C4-2B (cell line): ENCODE measurements at regions not wholly inside any gene's neighbourhood (a gene's known extent, or its start where the extent isn't known, plus 50 kb on each side); places are given as distances from the start of the nearest gene placed in this dataset.

Experiments used
- H3K27ac ChIP-seq: fragments of 450-650 bp; 2 replicates; pipeline ENCODE4 v1.5.1; 2017
- ZFX ChIP-seq: fragments of 450-650 bp; IDR thresholded peaks from 2 replicates; pipeline ENCODE4 v1.6.1; 2017
- TF ChIP-seq, protein P1 (sequence below): fragments of 450-650 bp; conservative IDR thresholded peaks from 2 replicates; pipeline ENCODE4 v1.5.1; 2017; ENCODE audit warnings: mild to moderate bottlenecking

DNA sequence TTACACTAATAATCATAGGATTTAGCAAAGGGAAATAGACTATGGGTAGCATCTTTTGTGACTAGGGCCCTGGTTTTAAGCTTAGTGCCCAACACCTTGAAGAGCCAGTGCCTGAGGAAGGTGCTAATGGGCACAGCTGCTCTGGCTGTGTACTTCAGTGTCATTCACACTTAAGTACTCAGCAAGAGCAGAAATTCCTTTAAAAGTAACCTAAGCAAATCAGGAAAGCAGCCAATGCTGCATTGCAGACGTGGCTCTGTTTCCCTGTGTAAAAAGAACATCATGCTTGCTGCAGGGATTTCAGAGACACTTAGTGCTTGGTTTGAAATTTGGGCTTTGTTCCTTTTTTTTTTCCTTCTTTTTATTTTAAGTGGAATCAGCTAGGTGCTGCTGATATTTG, 505.4 kb downstream of the SUCLG1 start:
- no peak for TF ChIP-seq ZFX
- TF ChIP-seq, protein P1, sequence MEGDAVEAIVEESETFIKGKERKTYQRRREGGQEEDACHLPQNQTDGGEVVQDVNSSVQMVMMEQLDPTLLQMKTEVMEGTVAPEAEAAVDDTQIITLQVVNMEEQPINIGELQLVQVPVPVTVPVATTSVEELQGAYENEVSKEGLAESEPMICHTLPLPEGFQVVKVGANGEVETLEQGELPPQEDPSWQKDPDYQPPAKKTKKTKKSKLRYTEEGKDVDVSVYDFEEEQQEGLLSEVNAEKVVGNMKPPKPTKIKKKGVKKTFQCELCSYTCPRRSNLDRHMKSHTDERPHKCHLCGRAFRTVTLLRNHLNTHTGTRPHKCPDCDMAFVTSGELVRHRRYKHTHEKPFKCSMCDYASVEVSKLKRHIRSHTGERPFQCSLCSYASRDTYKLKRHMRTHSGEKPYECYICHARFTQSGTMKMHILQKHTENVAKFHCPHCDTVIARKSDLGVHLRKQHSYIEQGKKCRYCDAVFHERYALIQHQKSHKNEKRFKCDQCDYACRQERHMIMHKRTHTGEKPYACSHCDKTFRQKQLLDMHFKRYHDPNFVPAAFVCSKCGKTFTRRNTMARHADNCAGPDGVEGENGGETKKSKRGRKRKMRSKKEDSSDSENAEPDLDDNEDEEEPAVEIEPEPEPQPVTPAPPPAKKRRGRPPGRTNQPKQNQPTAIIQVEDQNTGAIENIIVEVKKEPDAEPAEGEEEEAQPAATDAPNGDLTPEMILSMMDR, result no peak
- no peak overlapping the region for H3K27ac ChIP-seq

DNA sequence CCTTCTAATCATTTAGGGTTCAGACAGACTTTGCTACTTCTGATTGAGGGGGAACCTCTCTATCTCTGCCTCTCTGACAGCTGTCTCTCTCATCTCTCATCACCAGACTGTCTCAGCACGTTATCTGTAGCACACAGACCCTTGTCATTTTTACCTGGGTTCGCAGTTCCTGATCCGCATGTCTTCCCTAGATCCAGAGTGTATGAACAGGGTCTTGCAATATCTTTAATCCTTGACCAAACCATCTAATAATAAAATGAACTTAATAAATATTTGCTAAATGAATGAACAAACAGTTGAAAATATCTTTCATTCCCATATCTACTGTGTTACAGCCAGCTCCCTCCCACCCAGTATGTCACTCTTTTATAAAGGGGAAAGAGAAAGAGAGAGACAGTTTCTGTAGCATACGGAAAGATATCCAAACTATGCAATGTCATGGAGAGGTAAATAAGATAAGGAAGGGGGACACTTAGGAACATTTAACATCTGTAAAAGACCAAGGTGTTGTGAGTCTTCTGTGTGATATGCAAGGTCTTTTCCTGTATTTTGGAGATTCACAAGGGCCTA, 507.6 kb downstream of the SUCLG1 start:
- TF ChIP-seq, protein P1, result no peak
- no peak for TF ChIP-seq ZFX
- H3K27ac ChIP-seq, result no peak overlapping the region

DNA sequence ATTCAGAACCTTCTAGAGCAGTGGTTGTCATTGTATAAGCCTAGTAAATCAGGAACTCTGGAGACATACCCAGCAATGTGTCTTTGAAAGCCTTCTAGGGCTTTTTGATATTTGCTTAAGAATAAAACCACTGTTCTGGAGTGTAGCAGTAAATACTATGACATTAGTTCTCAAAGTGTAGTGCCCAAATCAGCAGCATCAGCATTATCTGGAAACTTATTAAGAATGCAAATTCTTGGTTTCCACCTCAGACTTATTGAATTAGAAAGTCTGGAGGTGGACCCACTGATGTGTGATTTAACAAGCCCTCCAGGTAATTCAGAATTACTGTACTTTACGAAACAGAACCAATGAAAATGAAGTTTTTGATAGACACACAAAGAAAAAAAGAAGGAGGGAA, 509.7 kb downstream of the SUCLG1 start:
- no peak overlapping the region for H3K27ac ChIP-seq
- TF ChIP-seq ZFX, result no peak
- TF ChIP-seq, protein P1, result no peak

DNA sequence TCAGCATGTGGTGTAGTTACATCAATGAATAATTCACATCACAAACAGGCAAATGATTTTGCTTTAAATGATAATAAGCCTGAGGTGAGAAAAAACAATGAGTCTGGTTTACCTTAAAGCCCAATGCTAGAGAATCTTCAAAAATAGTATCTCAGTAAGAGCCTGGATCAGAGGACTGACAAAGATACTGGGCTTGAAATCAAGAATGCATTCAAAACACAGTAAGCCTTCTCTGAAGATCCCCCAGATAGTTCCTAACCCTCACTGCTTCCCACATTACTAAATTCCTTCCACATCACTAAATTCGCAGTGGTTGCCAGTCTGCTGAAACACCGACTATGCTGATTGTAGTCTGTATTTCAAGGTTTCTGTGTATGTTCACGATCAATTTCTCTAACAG, 514.9 kb downstream of the SUCLG1 start:
- TF ChIP-seq, protein P1, result no peak
- no peak for TF ChIP-seq ZFX
- no peak overlapping the region for H3K27ac ChIP-seq

DNA sequence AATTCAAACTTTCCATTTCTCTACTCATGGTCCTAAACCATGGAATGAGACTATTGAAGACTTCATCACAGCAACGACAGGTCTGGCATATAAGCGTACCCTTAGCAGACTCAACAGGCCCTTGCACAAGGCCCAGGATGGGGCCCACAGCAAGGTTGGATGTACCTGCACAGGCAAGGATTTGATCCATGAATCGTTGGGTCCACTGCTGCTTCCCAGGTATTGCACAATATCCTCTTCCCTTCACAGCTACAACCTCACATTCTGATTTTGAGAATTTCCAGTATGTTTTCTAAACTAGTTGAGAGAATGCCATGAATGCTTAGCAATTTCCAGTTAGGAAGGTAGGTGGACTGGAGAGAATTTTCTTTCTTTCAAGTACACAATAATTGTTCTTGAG, 515.8 kb downstream of the SUCLG1 start:
- TF ChIP-seq ZFX, result no peak
- TF ChIP-seq, protein P1, result no peak
- no peak overlapping the region for H3K27ac ChIP-seq

DNA sequence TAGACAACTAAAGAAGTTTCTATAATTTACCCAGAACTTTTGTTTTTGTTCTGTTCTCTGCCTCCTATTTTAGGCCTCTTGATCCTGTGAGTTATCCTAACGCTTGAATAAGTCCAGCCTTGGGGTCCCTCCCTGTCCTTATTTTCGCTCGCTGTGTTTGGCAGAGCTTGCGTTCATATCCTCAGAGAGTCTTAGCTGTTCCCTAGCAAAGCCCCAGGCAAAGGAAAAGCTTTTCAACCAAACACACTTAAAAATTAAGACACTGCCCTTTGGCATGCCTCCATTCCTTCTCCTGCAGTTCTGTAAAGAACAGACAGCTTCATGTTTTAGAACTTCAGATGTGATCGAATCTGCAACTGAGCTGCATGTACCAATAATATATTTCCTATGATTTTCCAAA, 517.2 kb downstream of the SUCLG1 start:
- H3K27ac ChIP-seq, result no peak overlapping the region
- TF ChIP-seq ZFX, result no peak
- TF ChIP-seq, protein P1, result no peak

DNA sequence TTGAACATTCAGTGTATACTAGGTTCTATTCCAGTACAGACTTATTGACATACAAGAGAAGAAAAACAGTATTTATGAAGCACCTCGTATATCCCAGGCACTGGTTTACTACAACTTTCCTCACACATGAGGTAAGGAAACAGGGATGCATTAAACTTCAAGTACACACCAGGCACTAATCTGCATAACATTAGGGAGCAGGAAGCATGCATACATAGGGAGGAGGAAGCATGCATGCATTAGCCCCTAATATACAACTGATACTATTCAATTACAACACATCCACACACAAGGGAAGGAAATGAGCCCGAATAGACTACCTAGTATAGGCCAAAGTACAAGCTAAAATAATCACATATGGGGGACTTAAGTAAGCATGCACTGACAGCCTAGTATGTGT, 525.3 kb downstream of the SUCLG1 start:
- TF ChIP-seq, protein P1, result no peak
- no peak for TF ChIP-seq ZFX
- H3K27ac ChIP-seq, result no peak overlapping the region
